OCI-LY7 (cell line): ENCODE measurements at regions not wholly inside any gene's neighbourhood (a gene's known extent, or its start where the extent isn't known, plus 50 kb on each side); places are given as distances from the start of the nearest gene placed in this dataset.
"Not testable (repeated sequence)": the region's sequence is repeated elsewhere in the genome, so short reads cannot be mapped to it uniquely, and the experiment has no call there.

Experiments used
- BruUV-seq: library from RNA; stranded (reverse); fragments of 400-500 nt; replicated peaks from 2 replicates; lab custom pipeline; 2021; lab: Mats Ljungman, UMichigan
- CTCF ChIA-PET: fragments of 300-600 bp; sonication (Branson Sonifier 250); formaldehyde crosslinking; loops from one replicate; lab custom pipeline; 2022; ENCODE audit warnings: antibody characterized with exemption; ENCODE audit not compliant: unreplicated experiment; lab: Charles Lee
- POLR2A ChIA-PET: fragments of 300-600 bp; sonication (Branson Sonifier 250); formaldehyde crosslinking; loops from one replicate; lab custom pipeline; 2022; ENCODE audit warnings: antibody characterized with exemption; lab: Charles Lee
- DNase-seq: peaks from one replicate; pipeline ENCODE4 v3.0.0-alpha.2; 2015; ENCODE audit warnings: low spot score
- H2AFZ ChIP-seq: fragments of 200-600 bp; sonication (generic), shearing (Covaris generic); 2 replicates; pipeline ENCODE4 v1.6.1; 2014; ENCODE audit warnings: mild to moderate bottlenecking, antibody characterized with exemption, low read length, moderate library complexity
- H3K27ac ChIP-seq: fragments of 200-600 bp; sonication (generic); 2 replicates; pipeline ENCODE4 v1.5.1; 2014; ENCODE audit warnings: mixed run types, low read depth, mild to moderate bottlenecking, moderate library complexity, low read length, inconsistent platforms; ENCODE audit not compliant: poor library complexity, severe bottlenecking
- H3K36me3 ChIP-seq: fragments of 200-600 bp; sonication (generic); 2 replicates; pipeline ENCODE4 v1.6.1; 2014; ENCODE audit warnings: mild to moderate bottlenecking, antibody characterized with exemption, low read length, moderate library complexity, mixed read lengths; ENCODE audit not compliant: insufficient read depth
- H3K4me1 ChIP-seq: fragments of 200-600 bp; sonication (generic); 2 replicates; pipeline ENCODE4 v1.5.1; 2014; ENCODE audit warnings: mild to moderate bottlenecking, low read length; ENCODE audit not compliant: insufficient read depth, poor library complexity, severe bottlenecking
- H3K4me2 ChIP-seq: fragments of 200-600 bp; sonication (generic); 2 replicates; pipeline ENCODE4 v1.6.1; 2014; ENCODE audit warnings: mild to moderate bottlenecking, low read length
- H3K4me3 ChIP-seq: fragments of 200-600 bp; sonication (generic); 2 replicates; pipeline ENCODE4 v1.5.1; 2014; ENCODE audit warnings: mild to moderate bottlenecking, low read depth, low read length; ENCODE audit not compliant: poor library complexity, severe bottlenecking
- H3K79me2 ChIP-seq: fragments of 200-600 bp; sonication (generic); 2 replicates; pipeline ENCODE4 v1.6.1; 2016; ENCODE audit warnings: low read depth, mild to moderate bottlenecking, low read length, moderate library complexity, mixed read lengths; ENCODE audit not compliant: insufficient read depth
- H3K9me2 ChIP-seq: fragments of 200-600 bp; sonication (generic); 2 replicates; pipeline ENCODE4 v1.6.1; 2016; ENCODE audit warnings: mild to moderate bottlenecking, low read length, mixed read lengths; ENCODE audit not compliant: insufficient read depth
- H3K9me3 ChIP-seq: fragments of 200-600 bp; sonication (generic); 2 replicates; pipeline ENCODE4 v1.6.1; 2014; ENCODE audit warnings: mild to moderate bottlenecking, mixed run types, low read length, mixed read lengths
- H4K20me1 ChIP-seq: fragments of 200-600 bp; sonication (generic); 2 replicates; pipeline ENCODE4 v1.6.1; 2014; ENCODE audit warnings: mild to moderate bottlenecking, antibody characterized with exemption, low read length, moderate library complexity, mixed read lengths; ENCODE audit not compliant: insufficient read depth
- EZH2phosphoT487 ChIP-seq: fragments of 200-600 bp; sonication (generic); IDR thresholded peaks from 2 replicates; pipeline ENCODE4 v1.6.1; 2018; ENCODE audit warnings: low read depth, borderline replicate concordance, mild to moderate bottlenecking, mixed run types, antibody characterized with exemption, low read length, moderate library complexity, mixed read lengths
- intact Hi-C: fragments of 100-400 bp; cut with micrococcal nuclease; formaldehyde crosslinking; loops from one replicate; pipeline ENCODE4 v1.10.0; 2022; ENCODE audit not compliant: unreplicated experiment
- TF ChIP-seq, protein P1 (sequence below): fragments of 200-600 bp; sonication (generic); conservative IDR thresholded peaks from 2 replicates; pipeline ENCODE4 v1.5.1; 2014; ENCODE audit warnings: mild to moderate bottlenecking, antibody characterized with exemption, low read length, moderate library complexity, mixed read lengths

DNA sequence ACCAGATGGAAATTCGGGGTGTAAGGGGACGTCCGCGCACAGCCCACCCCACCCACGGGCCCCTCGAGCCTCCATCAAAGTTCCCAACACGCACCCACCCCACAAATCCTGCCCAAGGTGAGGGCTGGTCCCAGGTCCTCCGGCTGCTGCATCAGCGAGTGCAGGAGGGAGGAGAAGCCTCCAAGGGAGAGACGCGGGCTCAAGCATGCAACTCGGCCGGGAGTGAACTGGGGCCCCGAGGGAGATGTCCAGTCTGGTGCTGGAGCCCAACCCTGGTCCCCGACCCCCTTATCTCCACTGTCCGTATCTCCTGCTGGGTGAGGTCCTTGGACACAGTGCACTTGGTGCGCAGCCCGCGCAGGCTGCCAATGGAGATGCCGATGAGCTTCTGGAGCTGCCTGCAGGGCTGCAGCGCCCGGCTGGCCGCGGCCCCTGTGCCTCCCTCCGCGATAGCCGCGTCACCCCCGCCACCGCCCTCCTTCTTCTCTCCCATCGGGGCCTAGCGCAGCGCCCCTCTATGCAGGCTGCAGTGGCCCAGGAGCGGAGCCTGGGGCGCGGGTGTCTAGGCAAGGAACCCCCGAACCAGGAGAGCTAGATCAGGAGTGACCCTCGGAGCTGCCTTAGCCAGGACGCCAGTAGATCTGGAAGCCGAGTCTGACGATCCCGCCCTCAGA, 489.2 kb downstream of the ZNF33B start:
- CTCF ChIA-PET: no interaction called here
- H3K27ac ChIP-seq: no peak overlapping the region
- H3K4me2 ChIP-seq: no peak overlapping the region
- no peaks in the 10 kb centered on the region for H3K9me2 ChIP-seq
- no TSS peak for BruUV-seq
- H2AFZ ChIP-seq: no peak overlapping the region
- H4K20me1 ChIP-seq: no peaks in the 10 kb centered on the region
- H3K36me3 ChIP-seq: no peaks in the 10 kb centered on the region
- no peaks in the 10 kb centered on the region for H3K79me2 ChIP-seq
- DNase-seq: no peak
- no peak for TF ChIP-seq EZH2phosphoT487
- TF ChIP-seq, protein P1, sequence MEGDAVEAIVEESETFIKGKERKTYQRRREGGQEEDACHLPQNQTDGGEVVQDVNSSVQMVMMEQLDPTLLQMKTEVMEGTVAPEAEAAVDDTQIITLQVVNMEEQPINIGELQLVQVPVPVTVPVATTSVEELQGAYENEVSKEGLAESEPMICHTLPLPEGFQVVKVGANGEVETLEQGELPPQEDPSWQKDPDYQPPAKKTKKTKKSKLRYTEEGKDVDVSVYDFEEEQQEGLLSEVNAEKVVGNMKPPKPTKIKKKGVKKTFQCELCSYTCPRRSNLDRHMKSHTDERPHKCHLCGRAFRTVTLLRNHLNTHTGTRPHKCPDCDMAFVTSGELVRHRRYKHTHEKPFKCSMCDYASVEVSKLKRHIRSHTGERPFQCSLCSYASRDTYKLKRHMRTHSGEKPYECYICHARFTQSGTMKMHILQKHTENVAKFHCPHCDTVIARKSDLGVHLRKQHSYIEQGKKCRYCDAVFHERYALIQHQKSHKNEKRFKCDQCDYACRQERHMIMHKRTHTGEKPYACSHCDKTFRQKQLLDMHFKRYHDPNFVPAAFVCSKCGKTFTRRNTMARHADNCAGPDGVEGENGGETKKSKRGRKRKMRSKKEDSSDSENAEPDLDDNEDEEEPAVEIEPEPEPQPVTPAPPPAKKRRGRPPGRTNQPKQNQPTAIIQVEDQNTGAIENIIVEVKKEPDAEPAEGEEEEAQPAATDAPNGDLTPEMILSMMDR: no peak
- no peaks in the 10 kb centered on the region for H3K4me1 ChIP-seq
- no peaks in the 10 kb centered on the region for H3K9me3 ChIP-seq
- POLR2A ChIA-PET: no interaction called here
- intact Hi-C loops: no loop called here
- no peak overlapping the region for H3K4me3 ChIP-seq

DNA sequence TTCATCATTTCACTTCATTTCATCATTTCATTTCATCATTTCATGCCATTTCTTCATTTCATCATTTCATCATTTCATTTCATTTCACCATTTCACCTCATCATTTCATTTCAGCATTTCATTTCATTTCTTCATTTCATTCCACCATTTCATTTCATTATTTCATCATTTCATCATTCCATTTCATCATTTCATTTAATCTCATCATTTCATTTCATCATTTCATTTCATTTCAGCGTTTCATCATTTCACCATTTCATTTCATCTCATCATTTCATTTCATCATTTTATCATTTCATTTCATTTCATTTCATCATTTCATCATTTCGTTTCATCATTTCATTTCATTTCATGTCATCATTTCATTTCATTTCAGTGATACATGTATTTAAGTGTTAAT, 492.2 kb downstream of the ZNF33B start:
- H3K9me3 ChIP-seq, H3K36me3 ChIP-seq, H3K9me2 ChIP-seq, H3K4me1 ChIP-seq, H4K20me1 ChIP-seq, H2AFZ ChIP-seq, CTCF ChIA-PET, DNase-seq, H3K79me2 ChIP-seq, H3K4me3 ChIP-seq, POLR2A ChIA-PET, intact Hi-C loops, H3K4me2 ChIP-seq, H3K27ac ChIP-seq, BruUV-seq: not testable (repeated sequence)

DNA sequence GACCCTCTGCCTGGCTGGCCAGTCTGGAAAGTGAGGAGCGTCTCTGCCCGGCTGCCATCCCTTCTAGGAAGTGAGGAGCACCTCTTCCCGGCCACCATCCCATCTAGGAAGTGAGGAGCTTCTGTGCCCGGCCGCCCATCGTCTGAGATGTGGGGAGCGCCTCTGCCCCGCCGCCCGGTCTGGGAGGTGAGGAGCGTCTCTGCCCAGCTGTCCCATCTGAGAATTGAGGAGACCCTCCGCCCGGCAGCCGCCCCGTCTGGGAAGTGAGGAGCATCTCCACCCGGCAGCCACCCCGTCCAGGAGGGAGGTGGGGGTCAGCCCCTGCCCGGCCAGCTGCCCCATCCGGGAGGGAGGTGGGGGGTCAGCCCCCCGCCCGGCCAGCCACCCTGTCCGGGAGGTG, 500.3 kb downstream of the ZNF33B start:
- H3K4me3 ChIP-seq, H3K36me3 ChIP-seq, H3K4me2 ChIP-seq, H3K9me3 ChIP-seq, H3K79me2 ChIP-seq, DNase-seq, H4K20me1 ChIP-seq, BruUV-seq, POLR2A ChIA-PET, H3K27ac ChIP-seq, CTCF ChIA-PET, H3K4me1 ChIP-seq, H3K9me2 ChIP-seq, H2AFZ ChIP-seq, intact Hi-C loops: not testable (repeated sequence)

DNA sequence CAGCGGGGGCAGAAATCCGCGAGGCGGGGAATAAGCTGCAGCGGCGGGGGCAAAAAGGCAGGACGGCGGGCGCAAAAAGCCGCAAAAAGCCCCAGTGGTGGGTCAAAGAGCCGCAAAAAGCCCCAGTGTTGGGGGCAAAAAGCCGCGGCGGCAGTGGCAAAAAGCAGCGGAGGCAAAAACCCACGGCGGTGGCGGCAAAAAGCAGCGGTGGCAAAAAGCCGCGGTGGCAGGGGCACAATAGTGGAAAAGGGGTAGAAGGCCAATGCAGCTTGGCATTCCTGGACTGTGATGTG, 525.3 kb downstream of the ZNF33B start:
- Histone ChIP-seq H3K9me2 (no peaks in the 10 kb centered on the region), H3K79me2 (no peaks in the 10 kb centered on the region), H3K4me1 (no peaks in the 10 kb centered on the region), H3K4me3 (no peak overlapping the region), H3K4me2 (no peak overlapping the region), H4K20me1 (no peaks in the 10 kb centered on the region), H3K36me3 (no peaks in the 10 kb centered on the region), H3K9me3 (no peaks in the 10 kb centered on the region), H3K27ac (no peak overlapping the region), H2AFZ (no peak overlapping the region)
- no TSS peak for BruUV-seq
- POLR2A ChIA-PET: no interaction called here
- CTCF ChIA-PET: no interaction called here
- TF ChIP-seq, protein P1: no peak
- no peak for TF ChIP-seq EZH2phosphoT487
- DNase-seq: no peak
- intact Hi-C loops: no loop called here
